Chondrocyte (in vitro differentiated cells): ENCODE measurements at regions not wholly inside any gene's neighbourhood (a gene's known extent, or its start where the extent isn't known, plus 50 kb on each side); places are given as distances from the start of the nearest gene placed in this dataset.

Source experiments
- DNase-seq: peaks from one replicate; pipeline ENCODE4 v3.0.0; 2021; ENCODE audit warnings: mixed read lengths, low spot score
- H3K27ac Mint-ChIP-seq: one replicate; pipeline ENCODE4 v1.8.0; 2021; ENCODE audit warnings: mild to moderate bottlenecking, moderate library complexity, mixed read lengths; ENCODE audit not compliant: unreplicated experiment
- H3K27me3 Mint-ChIP-seq: 2 replicates; pipeline ENCODE4 v1.8.0; 2021; ENCODE audit warnings: low read depth, mixed read lengths
- H3K36me3 Mint-ChIP-seq: 2 replicates; pipeline ENCODE4 v1.8.0; 2021; ENCODE audit warnings: low read depth, mixed read lengths
- H3K4me1 Mint-ChIP-seq: 2 replicates; pipeline ENCODE4 v1.8.0; 2021; ENCODE audit warnings: low read depth, mild to moderate bottlenecking, mixed read lengths
- H3K4me3 Mint-ChIP-seq: one replicate; pipeline ENCODE4 v1.8.0; 2021; ENCODE audit warnings: mild to moderate bottlenecking, moderate library complexity, mixed read lengths; ENCODE audit not compliant: unreplicated experiment
- H3K9me3 Mint-ChIP-seq: 2 replicates; pipeline ENCODE4 v1.8.0; 2021; ENCODE audit warnings: low read depth, mixed read lengths
- CTCF ChIP-seq: fragments of 200-600 bp; sonication (generic); IDR thresholded peaks from 2 replicates; pipeline ENCODE4 v1.5.0; 2021; ENCODE audit warnings: antibody characterized with exemption, mild to moderate bottlenecking, moderate library complexity

DNA sequence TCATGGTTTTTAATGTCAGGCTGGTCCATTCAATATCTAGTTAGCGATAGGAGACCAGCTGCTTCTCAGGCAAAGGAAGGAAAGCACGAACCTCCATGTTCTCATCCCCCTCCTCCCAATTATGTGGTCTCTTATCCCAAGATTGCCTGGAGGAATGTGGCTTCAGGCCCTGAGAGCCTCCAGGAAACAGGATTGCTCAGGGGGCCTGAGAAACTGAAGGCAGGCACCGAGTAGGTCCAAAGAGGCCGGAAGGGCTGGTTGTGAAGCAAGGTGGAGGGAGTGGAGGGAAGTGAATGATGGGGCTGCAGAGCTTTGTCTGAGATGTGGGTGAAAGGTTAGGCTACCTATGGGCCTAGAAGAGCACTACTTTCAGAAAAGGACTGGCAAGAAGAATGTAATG is 188.2 kb upstream of the DDHD1 start:
- no peak for TF ChIP-seq CTCF
- Mint-ChIP-seq H3K36me3 (no peaks in the 10 kb centered on the region), H3K27me3 (no peaks in the 10 kb centered on the region), H3K4me1 (peaks cover 8% of the 10 kb centered on the region), H3K4me3 (no peak overlapping the region), H3K27ac (no peak overlapping the region), H3K9me3 (no peaks in the 10 kb centered on the region)
- no peak for DNase-seq

DNA sequence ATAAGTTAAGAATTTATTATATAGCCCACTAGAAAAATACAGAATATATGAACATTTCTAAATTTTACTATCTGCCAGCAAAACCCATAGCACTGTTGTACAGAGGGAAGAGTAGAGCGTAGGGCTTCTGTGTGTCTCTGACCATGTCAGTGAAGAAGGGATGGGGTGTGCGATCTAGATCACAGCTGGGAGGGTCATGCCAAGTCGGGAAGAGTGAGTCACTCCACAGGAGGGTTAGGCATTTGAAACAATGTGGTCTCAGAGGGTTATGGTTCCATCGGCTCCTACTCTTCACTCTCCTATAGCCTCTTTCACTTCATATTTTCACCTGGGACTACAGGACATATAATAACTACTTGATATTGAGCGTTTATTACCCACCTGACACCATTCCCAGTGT is 185.1 kb upstream of the DDHD1 start:
- no peaks in the 10 kb centered on the region for H3K36me3 Mint-ChIP-seq
- no peak for TF ChIP-seq CTCF

GRCh38 chr14:53336729-53337128 is 183.6 kb upstream of the DDHD1 start:
- no peak overlapping the region for H3K4me3 Mint-ChIP-seq
- no peaks in the 10 kb centered on the region for H3K36me3 Mint-ChIP-seq
- no peaks in the 10 kb centered on the region for H3K27me3 Mint-ChIP-seq
- H3K9me3 Mint-ChIP-seq = no peaks in the 10 kb centered on the region
- peaks cover 8% of the 10 kb centered on the region for H3K4me1 Mint-ChIP-seq
- no peak overlapping the region for H3K27ac Mint-ChIP-seq
- no peak for DNase-seq
- no peak for TF ChIP-seq CTCF

More for the DNA sequence above, 185.1 kb upstream of the DDHD1 start:
- Mint-ChIP-seq H3K9me3 (no peaks in the 10 kb centered on the region), H3K4me1 (peaks cover 8% of the 10 kb centered on the region), H3K4me3 (no peak overlapping the region), H3K27ac (no peak overlapping the region), H3K27me3 (no peaks in the 10 kb centered on the region)
- DNase-seq = no peak

DNA sequence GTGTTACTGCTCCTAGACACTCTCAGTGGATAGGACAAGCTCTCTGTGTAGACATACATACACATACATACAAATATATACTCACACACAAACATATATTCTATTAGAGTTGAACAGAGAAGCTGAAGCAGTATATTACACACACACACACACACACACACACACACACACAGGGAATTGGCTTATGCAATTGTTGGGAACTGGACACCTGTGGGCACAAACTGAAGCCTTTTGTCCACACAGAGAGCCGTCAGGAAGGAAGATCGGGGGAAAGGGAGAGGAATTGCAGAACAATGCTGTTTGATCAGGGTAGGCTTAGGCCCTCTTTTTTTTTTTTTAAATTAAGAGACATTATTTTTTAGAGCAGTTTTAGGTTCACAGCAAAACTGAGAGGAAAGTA is 180.7 kb upstream of the DDHD1 start:
- TF ChIP-seq CTCF = no peak
- no peaks in the 10 kb centered on the region for H3K9me3 Mint-ChIP-seq
- no peaks in the 10 kb centered on the region for H3K27me3 Mint-ChIP-seq
- H3K27ac Mint-ChIP-seq = no peak overlapping the region
- no peak for DNase-seq
- H3K36me3 Mint-ChIP-seq = no peaks in the 10 kb centered on the region
- peaks cover 11% of the 10 kb centered on the region for H3K4me1 Mint-ChIP-seq
- H3K4me3 Mint-ChIP-seq = no peak overlapping the region

- no peaks in the 10 kb centered on the region for H3K9me3 Mint-ChIP-seq
- no peaks in the 10 kb centered on the region for H3K27me3 Mint-ChIP-seq
- DNase-seq = no peak
- TF ChIP-seq CTCF = no peak
- no peak overlapping the region for H3K4me3 Mint-ChIP-seq
- H3K4me1 Mint-ChIP-seq = peaks cover 15% of the 10 kb centered on the region
- no peak overlapping the region for H3K27ac Mint-ChIP-seq
- no peaks in the 10 kb centered on the region for H3K36me3 Mint-ChIP-seq
These were observed 178.8 kb upstream of the DDHD1 start for GRCh38 chr14:53331921-53332320.
